WTC11 (cell line): ENCODE measurements at regions not wholly inside any gene's neighbourhood (a gene's known extent, or its start where the extent isn't known, plus 50 kb on each side); places are given as distances from the start of the nearest gene placed in this dataset.
A peak's percentile ranks its signal among the peaks of the same experiment; 100 is the strongest.

ENCODE experiments used
- ATAC-seq: fragments of 200-7000 bp; cut with Tn5 transposase; 2 replicates; pipeline ENCODE4 v1.10.0; 2021; ENCODE audit warnings: mild to moderate bottlenecking, moderate library complexity
- CTCF ChIA-PET: fragments of 300-600 bp; sonication (Branson Sonifier 250); formaldehyde crosslinking; loops from one replicate; lab custom pipeline; 2021; ENCODE audit warnings: antibody characterized with exemption; lab: Charles Lee
- POLR2A ChIA-PET: fragments of 350-600 bp; sonication (Branson Sonifier 250); formaldehyde crosslinking; loops from one replicate; lab custom pipeline; 2021; ENCODE audit warnings: antibody characterized with exemption; lab: Charles Lee
- DNase-seq: peaks from one replicate; pipeline ENCODE4 v3.0.0; 2021; ENCODE audit warnings: low spot score
- H3K27ac Mint-ChIP-seq: 2 replicates; pipeline ENCODE4 v1.8.0; 2021; ENCODE audit warnings: mixed read lengths
- H3K27me3 Mint-ChIP-seq: 2 replicates; pipeline ENCODE4 v1.8.0; 2021; ENCODE audit warnings: low read depth, mild to moderate bottlenecking, moderate library complexity, mixed read lengths
- H3K36me3 Mint-ChIP-seq: 2 replicates; pipeline ENCODE4 v1.8.0; 2021; ENCODE audit warnings: mixed read lengths
- H3K4me1 Mint-ChIP-seq: 2 replicates; pipeline ENCODE4 v1.8.0; 2022; ENCODE audit warnings: mixed read lengths
- H3K4me3 Mint-ChIP-seq: 2 replicates; pipeline ENCODE4 v1.8.0; 2021; ENCODE audit warnings: mild to moderate bottlenecking, moderate library complexity, mixed read lengths
- H3K9me3 Mint-ChIP-seq: 2 replicates; pipeline ENCODE4 v1.8.0; 2021; ENCODE audit warnings: mixed read lengths
- AR ChIP-seq: fragments of 250-450 bp; sonication (Bioruptor Pico); IDR thresholded peaks from 2 replicates; pipeline ENCODE4 v1.9.0; 2021; ENCODE audit warnings: mild to moderate bottlenecking
- ATF3 ChIP-seq: sonication (generic); formaldehyde crosslinking; conservative IDR thresholded peaks from 2 replicates; pipeline ENCODE4 v1.8.1; 2022; ENCODE audit warnings: mild to moderate bottlenecking, missing genetic modification reagents
- CTCF ChIP-seq: fragments of 200-600 bp; IDR thresholded peaks from 2 replicates; pipeline ENCODE4 v1.8.0; 2022; ENCODE audit warnings: antibody characterized with exemption
- EMX1 ChIP-seq: fragments of 250-450 bp; sonication (Bioruptor Pico); IDR thresholded peaks from 2 replicates; pipeline ENCODE4 v1.8.0; 2021; ENCODE audit warnings: mild to moderate bottlenecking
- GTF2I ChIP-seq: fragments of 250-450 bp; sonication (Bioruptor Pico); conservative IDR thresholded peaks from 2 replicates; pipeline ENCODE4 v1.4.0; 2021; ENCODE audit warnings: mild to moderate bottlenecking
- KAT7 ChIP-seq: sonication (generic); formaldehyde crosslinking; IDR thresholded peaks from 2 replicates; pipeline ENCODE4 v1.8.1; 2023; ENCODE audit warnings: missing genetic modification reagents, mild to moderate bottlenecking, borderline replicate concordance
- MAX ChIP-seq: sonication (generic); formaldehyde crosslinking; IDR thresholded peaks from 2 replicates; pipeline ENCODE4 v1.8.0; 2022; ENCODE audit warnings: mild to moderate bottlenecking, missing genetic modification reagents
- MYBL2 ChIP-seq: sonication (generic); formaldehyde crosslinking; IDR thresholded peaks from 2 replicates; pipeline ENCODE4 v1.8.1; 2023; ENCODE audit warnings: mild to moderate bottlenecking, moderate library complexity, missing genetic modification reagents
- NR2C2 ChIP-seq: sonication (generic); formaldehyde crosslinking; IDR thresholded peaks from 2 replicates; pipeline ENCODE4 v1.8.0; 2022; ENCODE audit warnings: mild to moderate bottlenecking, missing genetic modification reagents
- NR3C1 ChIP-seq: sonication (generic); formaldehyde crosslinking; conservative IDR thresholded peaks from 2 replicates; pipeline ENCODE4 v1.8.1; 2023; ENCODE audit warnings: low read depth, mild to moderate bottlenecking, missing genetic modification reagents
- OVOL2 ChIP-seq: fragments of 250-450 bp; sonication (Bioruptor Pico); IDR thresholded peaks from 2 replicates; pipeline ENCODE4 v1.9.0; 2021; ENCODE audit warnings: mild to moderate bottlenecking, borderline replicate concordance
- PRRX2 ChIP-seq: fragments of 250-450 bp; sonication (Bioruptor Pico); IDR thresholded peaks from 2 replicates; pipeline ENCODE4 v1.8.0; 2021; ENCODE audit warnings: mild to moderate bottlenecking
- ZMAT4 ChIP-seq: fragments of 250-450 bp; sonication (Bioruptor Pico); IDR thresholded peaks from 2 replicates; pipeline ENCODE4 v1.9.0; 2021; ENCODE audit warnings: mild to moderate bottlenecking
- ZNF232 ChIP-seq: sonication (generic); formaldehyde crosslinking; IDR thresholded peaks from 2 replicates; pipeline ENCODE4 v1.8.0; 2022; ENCODE audit warnings: mild to moderate bottlenecking, missing genetic modification reagents
- ZNF423 ChIP-seq: fragments of 250-450 bp; sonication (Bioruptor Pico); IDR thresholded peaks from 2 replicates; pipeline ENCODE4 v2.1.2; 2022; ENCODE audit warnings: mild to moderate bottlenecking, moderate library complexity

- Mint-ChIP-seq H3K9me3 (no peaks in the 10 kb centered on the region), H3K4me3 (no peak overlapping the region), H3K27ac (no peak overlapping the region), H3K4me1 (peaks cover 27% of the 10 kb centered on the region), H3K36me3 (no peaks in the 10 kb centered on the region), H3K27me3 (no peaks in the 10 kb centered on the region)
- ATAC-seq (no peak), DNase-seq (no peak)
- POLR2A ChIA-PET: no interaction called here
- CTCF ChIA-PET: no interaction called here
- TF ChIP-seq MYBL2 (CRISPR knock-in tag): no peak
- TF ChIP-seq AR (CRISPR knock-in tag): no peak
- no peak for TF ChIP-seq NR3C1 (CRISPR knock-in tag)
Observed at GRCh38 chr2:177317857-177318256, 53.3 kb upstream of the NFE2L2 start.

- Mint-ChIP-seq H3K27me3 (no peaks in the 10 kb centered on the region), H3K27ac (no peak overlapping the region), H3K36me3 (no peaks in the 10 kb centered on the region), H3K4me1 (peaks cover 29% of the 10 kb centered on the region), H3K9me3 (no peaks in the 10 kb centered on the region), H3K4me3 (no peak overlapping the region)
- ChIA-PET POLR2A (no interaction called here), CTCF (interaction anchor here (0.6 kb wide), 1 partner anchor 121 kb away, joined by 4 read pairs; no protein-coding TSS in a partner anchor)
- no peak for TF ChIP-seq CTCF
- TF ChIP-seq, all 79 proteins: peak for 0
- ATAC-seq (no peak), DNase-seq (no peak)
Observed at GRCh38 chr2:177318613-177319012, 54.1 kb upstream of the NFE2L2 start.

- CTCF ChIA-PET: no interaction called here
- H3K9me3 Mint-ChIP-seq: no peaks in the 10 kb centered on the region
- peaks cover 15% of the 10 kb centered on the region for H3K4me1 Mint-ChIP-seq
- DNase-seq (no peak), ATAC-seq (no peak)
- no peak overlapping the region for H3K27ac Mint-ChIP-seq
- H3K36me3 Mint-ChIP-seq: no peaks in the 10 kb centered on the region
- no peak overlapping the region for H3K4me3 Mint-ChIP-seq
- no peak for TF ChIP-seq MAX (CRISPR knock-in tag)
- POLR2A ChIA-PET: no interaction called here
- H3K27me3 Mint-ChIP-seq: no peaks in the 10 kb centered on the region; the same call in 1 of the 2 replicates
Observed at GRCh38 chr2:177320596-177320995, 56.1 kb upstream of the NFE2L2 start.

GRCh38 chr2:177322801-177323261, 58.3 kb upstream of the NFE2L2 start:
- Mint-ChIP-seq H3K27ac (no peak overlapping the region), H3K9me3 (no peaks in the 10 kb centered on the region), H3K4me1 (peaks cover 12% of the 10 kb centered on the region), H3K27me3 (no peaks in the 10 kb centered on the region; the same call in 1 of the 2 replicates), H3K36me3 (no peaks in the 10 kb centered on the region), H3K4me3 (no peak overlapping the region)
- DNase-seq (peak; percentile 19), ATAC-seq (peak; percentile 95)
- POLR2A ChIA-PET: no interaction called here
- CTCF ChIA-PET: interaction anchor here (0.9 kb wide), 1 partner anchor 158 kb away, joined by 3 read pairs; no protein-coding TSS in a partner anchor
- TF ChIP-seq ZNF423 (CRISPR knock-in tag): no peak
- no peak for TF ChIP-seq ZMAT4 (CRISPR knock-in tag)
- no peak for TF ChIP-seq MAX (CRISPR knock-in tag)
- TF ChIP-seq GTF2I: no peak
- TF ChIP-seq NR2C2 (CRISPR knock-in tag): no peak
- TF ChIP-seq MYBL2 (CRISPR knock-in tag): no peak
- TF ChIP-seq ATF3: no peak
- no peak for TF ChIP-seq PRRX2 (CRISPR knock-in tag)
- no peak for TF ChIP-seq KAT7 (CRISPR knock-in tag)
- TF ChIP-seq OVOL2 (CRISPR knock-in tag): no peak
- no peak for TF ChIP-seq EMX1 (CRISPR knock-in tag)
- TF ChIP-seq ZNF232 (CRISPR knock-in tag): no peak
